HepG2 (cell line): ENCODE measurements at regions not wholly inside any gene's neighbourhood (a gene's known extent, or its start where the extent isn't known, plus 50 kb on each side); places are given as distances from the start of the nearest gene placed in this dataset.

Source experiments
- ASH2L ChIP-seq: fragments of 300-600, 200-600 bp; sonication (generic); IDR thresholded peaks from 2 replicates; pipeline ENCODE4 v1.7.0; 2017; ENCODE audit warnings: low read depth, mild to moderate bottlenecking, moderate library complexity, mixed read lengths, low read length; ENCODE audit not compliant: insufficient read length
- BRCA1 ChIP-seq: sonication (generic); formaldehyde crosslinking; IDR thresholded peaks from 2 replicates; pipeline ENCODE4 v1.4.0; 2020; ENCODE audit warnings: missing genetic modification reagents
- DMAP1 ChIP-seq: IDR thresholded peaks from 2 replicates; pipeline ENCODE4 v1.6.1; 2016
- ISL2 ChIP-seq: sonication (generic); formaldehyde crosslinking; IDR thresholded peaks from 2 replicates; pipeline ENCODE4 v1.5.0; 2020; ENCODE audit warnings: missing genetic modification reagents
- MED13 ChIP-seq: sonication (generic); formaldehyde crosslinking; IDR thresholded peaks from 2 replicates; pipeline ENCODE4 v1.5.0; 2020; ENCODE audit warnings: missing genetic modification reagents
- NBN ChIP-seq: fragments of 450-650 bp; conservative IDR thresholded peaks from 2 replicates; pipeline ENCODE4 v1.6.1; 2017
- PHF21A ChIP-seq: sonication (generic); formaldehyde crosslinking; IDR thresholded peaks from 2 replicates; pipeline ENCODE4 v1.5.0; 2020; ENCODE audit warnings: mild to moderate bottlenecking, missing genetic modification reagents
- SMC3 ChIP-seq: IDR thresholded peaks from 2 replicates; pipeline ENCODE4 v1.6.1; 2011; ENCODE audit warnings: low read length, improper control_type of control experiment
- ZBED4 ChIP-seq: sonication (generic); formaldehyde crosslinking; IDR thresholded peaks from 2 replicates; pipeline ENCODE4 v1.4.0; 2020; ENCODE audit warnings: missing genetic modification reagents, borderline replicate concordance
- ZNF124 ChIP-seq: sonication (generic); formaldehyde crosslinking; IDR thresholded peaks from 2 replicates; pipeline ENCODE4 v1.4.0; 2020; ENCODE audit warnings: missing genetic modification reagents
- ZNF333 ChIP-seq: sonication (generic); formaldehyde crosslinking; IDR thresholded peaks from 2 replicates; pipeline ENCODE4 v1.4.0; 2020; ENCODE audit warnings: mild to moderate bottlenecking, missing genetic modification reagents, borderline replicate concordance
- ZNF530 ChIP-seq: sonication (generic); formaldehyde crosslinking; IDR thresholded peaks from 2 replicates; pipeline ENCODE4 v1.5.0; 2020; ENCODE audit warnings: low read depth, mild to moderate bottlenecking, missing genetic modification reagents
- ZNF768 ChIP-seq: sonication (generic); formaldehyde crosslinking; IDR thresholded peaks from 2 replicates; pipeline ENCODE4 v1.4.0; 2020; ENCODE audit warnings: missing genetic modification reagents
- TF ChIP-seq, protein P1 (sequence below): sonication (generic); formaldehyde crosslinking; IDR thresholded peaks from 2 replicates; pipeline ENCODE4 v1.4.0; 2020; ENCODE audit warnings: mild to moderate bottlenecking, low read depth, missing genetic modification reagents
- TF ChIP-seq, protein P2 (sequence below): sonication (generic); formaldehyde crosslinking; IDR thresholded peaks from 2 replicates; pipeline ENCODE4 v1.4.0; 2020; ENCODE audit warnings: mild to moderate bottlenecking, missing genetic modification reagents

GRCh38 chr16:21525029-21525895 is 74.1 kb upstream of the METTL9 start (continued):
- TF ChIP-seq, protein P1, sequence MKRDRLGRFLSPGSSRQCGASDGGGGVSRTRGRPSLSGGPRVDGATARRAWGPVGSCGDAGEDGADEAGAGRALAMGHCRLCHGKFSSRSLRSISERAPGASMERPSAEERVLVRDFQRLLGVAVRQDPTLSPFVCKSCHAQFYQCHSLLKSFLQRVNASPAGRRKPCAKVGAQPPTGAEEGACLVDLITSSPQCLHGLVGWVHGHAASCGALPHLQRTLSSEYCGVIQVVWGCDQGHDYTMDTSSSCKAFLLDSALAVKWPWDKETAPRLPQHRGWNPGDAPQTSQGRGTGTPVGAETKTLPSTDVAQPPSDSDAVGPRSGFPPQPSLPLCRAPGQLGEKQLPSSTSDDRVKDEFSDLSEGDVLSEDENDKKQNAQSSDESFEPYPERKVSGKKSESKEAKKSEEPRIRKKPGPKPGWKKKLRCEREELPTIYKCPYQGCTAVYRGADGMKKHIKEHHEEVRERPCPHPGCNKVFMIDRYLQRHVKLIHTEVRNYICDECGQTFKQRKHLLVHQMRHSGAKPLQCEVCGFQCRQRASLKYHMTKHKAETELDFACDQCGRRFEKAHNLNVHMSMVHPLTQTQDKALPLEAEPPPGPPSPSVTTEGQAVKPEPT = peak; percentile 95
- TF ChIP-seq PHF21A (CRISPR knock-in tag) (peak; percentile 99), BRCA1 (CRISPR knock-in tag) (peak; percentile 89), ZNF333 (CRISPR knock-in tag) (peak; percentile 73; the same call in 1 of the 2 replicates), MED13 (CRISPR knock-in tag) (peak; percentile 89), ZBED4 (peak; percentile 68; the same call in 1 of the 2 replicates), ZNF530 (CRISPR knock-in tag) (0 out of 2 replicates have a peak, but pooled peaks have one; percentile 14), ASH2L (peak; percentile 83), ZNF124 (CRISPR knock-in tag) (peak; percentile 88), NBN (peak; percentile 93), DMAP1 (peak; percentile 90), ZNF768 (peak; percentile 94), ISL2 (peak; percentile 94), SMC3 (peak; percentile 79)
- TF ChIP-seq, protein P2, sequence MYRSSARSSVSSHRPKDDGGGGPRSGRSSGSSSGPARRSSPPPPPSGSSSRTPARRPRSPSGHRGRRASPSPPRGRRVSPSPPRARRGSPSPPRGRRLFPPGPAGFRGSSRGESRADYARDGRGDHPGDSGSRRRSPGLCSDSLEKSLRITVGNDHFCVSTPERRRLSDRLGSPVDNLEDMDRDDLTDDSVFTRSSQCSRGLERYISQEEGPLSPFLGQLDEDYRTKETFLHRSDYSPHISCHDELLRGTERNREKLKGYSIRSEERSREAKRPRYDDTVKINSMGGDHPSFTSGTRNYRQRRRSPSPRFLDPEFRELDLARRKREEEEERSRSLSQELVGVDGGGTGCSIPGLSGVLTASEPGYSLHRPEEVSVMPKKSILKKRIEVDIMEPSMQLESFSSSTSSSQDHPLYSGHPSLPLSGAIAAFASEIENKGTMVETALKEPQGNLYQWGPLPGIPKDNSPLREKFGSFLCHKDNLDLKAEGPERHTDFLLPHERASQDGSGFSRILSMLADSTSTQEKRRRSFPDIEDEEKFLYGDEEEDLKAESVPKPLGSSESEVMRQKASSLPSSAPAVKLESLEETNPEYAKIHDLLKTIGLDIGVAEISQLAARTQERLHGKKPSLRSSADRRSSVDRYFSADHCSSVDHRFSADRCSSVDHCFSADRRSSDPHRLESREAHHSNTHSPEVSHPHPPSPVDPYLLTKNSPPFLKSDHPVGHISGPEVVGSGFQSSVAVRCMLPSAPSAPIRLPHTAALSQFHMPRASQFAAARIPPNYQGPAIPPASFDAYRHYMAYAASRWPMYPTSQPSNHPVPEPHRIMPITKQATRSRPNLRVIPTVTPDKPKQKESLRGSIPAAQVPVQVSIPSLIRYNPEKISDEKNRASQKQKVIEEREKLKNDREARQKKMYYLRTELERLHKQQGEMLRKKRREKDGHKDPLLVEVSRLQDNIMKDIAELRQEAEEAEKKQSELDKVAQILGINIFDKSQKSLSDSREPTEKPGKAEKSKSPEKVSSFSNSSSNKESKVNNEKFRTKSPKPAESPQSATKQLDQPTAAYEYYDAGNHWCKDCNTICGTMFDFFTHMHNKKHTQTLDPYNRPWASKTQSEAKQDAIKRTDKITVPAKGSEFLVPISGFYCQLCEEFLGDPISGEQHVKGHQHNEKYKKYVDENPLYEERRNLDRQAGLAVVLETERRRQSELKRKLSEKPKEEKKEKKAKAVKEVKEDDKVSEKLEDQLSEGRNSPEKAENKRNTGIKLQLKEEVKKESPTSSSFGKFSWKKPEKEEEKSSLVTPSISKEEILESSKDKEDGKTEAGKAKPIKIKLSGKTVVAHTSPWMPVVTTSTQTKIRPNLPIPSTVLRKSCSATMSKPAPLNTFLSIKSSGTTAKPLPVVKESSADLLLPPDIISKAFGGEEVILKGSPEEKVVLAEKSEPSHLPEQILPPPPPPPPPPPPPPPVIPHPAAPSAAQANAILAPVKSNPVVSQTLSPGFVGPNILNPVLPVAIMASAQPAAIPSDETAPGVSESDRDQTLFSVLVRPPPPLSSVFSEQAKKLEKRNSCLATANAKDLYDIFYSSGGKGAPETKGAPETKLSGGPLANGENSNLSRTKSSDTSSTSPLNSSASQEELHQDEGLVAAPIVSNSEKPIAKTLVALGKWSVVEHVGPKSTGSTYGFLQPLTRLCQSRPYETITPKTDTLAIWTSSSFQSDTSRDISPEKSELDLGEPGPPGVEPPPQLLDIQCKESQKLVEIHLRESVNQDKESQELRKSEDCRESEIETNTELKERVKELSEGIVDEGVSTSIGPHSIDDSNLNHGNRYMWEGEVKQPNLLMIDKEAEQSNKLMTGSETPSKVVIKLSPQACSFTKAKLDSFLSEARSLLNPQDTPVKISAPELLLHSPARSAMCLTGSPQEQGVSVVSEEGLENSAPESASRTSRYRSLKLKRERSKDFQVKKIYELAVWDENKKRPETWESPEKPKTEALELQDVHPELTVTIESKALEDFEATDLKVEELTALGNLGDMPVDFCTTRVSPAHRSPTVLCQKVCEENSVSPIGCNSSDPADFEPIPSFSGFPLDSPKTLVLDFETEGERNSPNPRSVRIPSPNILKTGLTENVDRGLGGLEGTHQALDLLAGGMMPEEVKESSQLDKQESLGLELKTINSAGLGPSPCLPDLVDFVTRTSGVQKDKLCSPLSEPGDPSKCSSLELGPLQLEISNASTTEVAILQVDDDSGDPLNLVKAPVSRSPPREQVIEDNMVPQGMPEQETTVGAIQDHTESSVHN = peak; percentile 6; the same call in 1 of the 2 replicates
